NCI-H146 treated with DMSO at 0.1 percent for 48 hours (cell line): ENCODE measurements at regions not wholly inside any gene's neighbourhood (a gene's known extent, or its start where the extent isn't known, plus 50 kb on each side); places are given as distances from the start of the nearest gene placed in this dataset.

Experiments used
- DNase-seq: peaks from one replicate; lab custom pipeline; 2025; ENCODE audit not compliant: unreplicated experiment; lab: John Stamatoyannopoulos, UW

DNA sequence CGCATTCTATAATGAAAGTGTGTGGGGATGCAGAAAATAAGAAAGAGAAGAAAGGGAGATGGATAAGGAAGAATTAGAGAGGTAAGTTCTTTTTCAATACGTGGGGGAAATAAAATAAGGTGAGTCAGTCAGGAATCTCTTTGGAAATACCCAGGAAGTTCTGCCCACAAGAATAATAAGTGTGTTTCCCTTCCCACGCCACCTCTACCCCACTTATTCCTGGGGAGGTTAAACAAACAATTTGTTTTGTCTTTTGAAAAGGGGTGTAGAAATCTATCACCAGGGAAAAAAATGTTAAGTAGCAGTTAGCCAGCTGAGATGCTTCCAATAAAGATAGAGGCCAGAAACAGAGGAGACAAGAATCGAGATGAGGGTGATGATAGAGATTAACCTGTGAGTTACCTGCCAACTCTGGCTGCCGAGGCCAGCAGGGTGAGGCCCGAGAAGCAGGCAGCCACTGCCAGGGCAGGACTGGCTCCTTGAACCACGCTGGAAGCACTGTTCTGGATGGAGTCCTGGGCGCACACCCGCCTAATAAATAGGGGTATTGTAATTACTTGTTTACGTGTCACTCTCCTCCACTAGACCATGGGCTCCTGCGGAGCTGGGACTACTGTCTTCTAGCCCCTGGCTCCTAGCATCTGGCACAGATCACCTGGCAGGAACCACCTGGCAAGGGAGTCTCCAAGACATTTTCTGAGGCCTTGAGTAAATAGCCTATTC lies 191.3 kb downstream of the FGFR2 start:
- DNase-seq: no peak

DNA sequence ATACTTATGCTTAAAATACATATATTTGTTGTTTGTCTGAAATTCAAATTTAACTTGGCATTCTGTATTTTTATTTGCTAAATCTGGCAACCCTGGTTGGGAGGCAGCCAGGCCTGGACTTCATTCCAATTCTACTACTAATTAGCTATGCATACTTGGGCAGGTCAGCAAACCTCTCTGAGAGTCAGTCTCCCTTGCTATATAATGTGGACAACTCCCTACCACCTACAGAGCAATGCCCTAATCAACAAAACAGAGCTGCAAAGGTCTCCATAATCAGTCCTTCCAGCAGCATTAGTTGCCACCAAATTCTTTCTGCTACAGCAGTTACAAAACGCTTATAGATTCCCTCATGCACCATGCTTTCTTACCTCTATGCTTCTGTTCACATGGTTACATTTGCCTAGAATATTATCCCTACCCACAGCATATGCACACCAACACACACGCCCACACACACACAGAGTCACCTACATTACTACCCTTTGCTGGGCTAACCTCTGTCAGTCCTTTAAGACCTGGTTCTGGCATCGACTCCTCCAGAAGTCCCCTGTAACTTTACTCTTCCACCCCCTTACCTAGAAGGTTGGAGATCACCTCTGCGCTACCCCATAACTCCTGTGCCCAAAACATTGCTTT lies 188.7 kb downstream of the FGFR2 start:
- no peak for DNase-seq

DNA sequence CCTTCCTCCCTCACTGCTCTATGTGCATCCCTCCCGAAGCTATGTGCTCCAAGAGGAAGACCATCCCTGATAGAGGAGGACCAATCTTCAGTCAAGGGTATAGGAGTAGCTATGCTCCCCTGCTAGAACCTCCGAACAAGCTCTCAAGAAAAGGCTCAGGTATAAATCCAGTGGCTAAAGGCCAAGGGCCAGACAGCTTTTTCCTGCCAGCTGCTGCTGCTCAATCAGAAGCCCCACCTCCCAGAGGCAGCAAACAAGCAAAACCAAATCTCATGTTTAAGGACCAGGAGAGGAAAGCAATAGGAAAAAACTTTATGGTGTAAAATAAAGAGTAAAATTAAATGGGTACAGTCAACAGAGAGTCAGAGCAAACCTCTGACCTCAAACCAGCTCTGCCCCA lies 187.2 kb downstream of the FGFR2 start:
- no peak for DNase-seq

- no peak for DNase-seq
Observed at GRCh38 chr10:121413951-121414350, 184.3 kb downstream of the FGFR2 start.

DNA sequence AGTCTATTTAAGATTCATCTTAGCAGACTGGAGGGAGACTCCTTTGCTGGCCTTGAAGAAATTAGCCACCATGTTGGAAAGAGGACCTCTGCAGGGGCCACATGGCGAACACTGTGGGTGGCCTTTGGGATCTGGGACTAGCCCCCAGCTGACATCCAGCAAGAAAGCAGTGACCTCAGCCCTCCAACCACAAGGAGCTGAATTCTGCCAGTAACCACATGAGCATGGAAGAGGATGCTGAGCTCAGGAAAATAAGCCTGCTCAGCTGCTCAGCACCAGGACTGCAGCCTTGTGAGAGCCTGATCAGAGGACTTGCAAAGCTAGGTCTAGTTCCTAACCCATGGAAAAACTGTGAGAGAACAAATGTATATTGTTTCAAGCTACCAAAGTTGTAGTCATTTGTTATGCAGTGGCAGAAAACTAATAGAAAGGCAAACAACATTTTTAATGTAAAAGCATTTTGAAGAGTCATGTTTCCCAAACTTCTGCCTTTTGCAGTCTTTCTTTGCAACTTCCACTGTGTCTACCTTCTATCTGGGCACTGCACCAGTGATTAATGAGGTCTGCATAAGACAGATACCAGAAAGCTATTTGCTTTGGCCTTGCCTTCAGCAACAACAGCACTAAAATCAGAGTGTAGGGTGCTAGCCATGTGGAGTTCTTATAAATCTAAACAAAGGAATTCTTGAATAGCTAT lies 183.7 kb downstream of the FGFR2 start:
- DNase-seq: no peak

- no peak for DNase-seq
Observed at GRCh38 chr10:121415063-121415399, 183.2 kb downstream of the FGFR2 start.

DNA sequence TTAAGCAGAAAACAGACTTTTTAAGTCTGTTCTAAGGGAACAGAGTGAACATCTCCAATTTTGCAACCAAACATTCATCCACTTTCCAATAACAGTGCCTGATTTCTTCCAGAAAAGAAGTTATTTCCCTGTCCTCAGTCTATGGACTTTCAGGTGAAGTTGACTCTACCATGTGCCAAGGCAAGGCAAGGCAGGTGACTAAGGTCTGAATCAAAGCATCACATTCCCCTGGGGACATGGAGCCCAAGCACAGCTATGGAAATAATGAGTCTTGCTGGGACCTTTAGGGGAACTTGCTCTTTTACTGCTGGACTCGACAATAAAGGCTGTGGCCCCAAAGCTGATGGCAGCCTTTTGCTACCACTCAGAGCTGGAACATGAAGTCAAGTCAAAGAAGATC lies 182.2 kb downstream of the FGFR2 start:
- no peak for DNase-seq

- DNase-seq: no peak
Observed at GRCh38 chr10:121417298-121417697, 180.9 kb downstream of the FGFR2 start.

DNA sequence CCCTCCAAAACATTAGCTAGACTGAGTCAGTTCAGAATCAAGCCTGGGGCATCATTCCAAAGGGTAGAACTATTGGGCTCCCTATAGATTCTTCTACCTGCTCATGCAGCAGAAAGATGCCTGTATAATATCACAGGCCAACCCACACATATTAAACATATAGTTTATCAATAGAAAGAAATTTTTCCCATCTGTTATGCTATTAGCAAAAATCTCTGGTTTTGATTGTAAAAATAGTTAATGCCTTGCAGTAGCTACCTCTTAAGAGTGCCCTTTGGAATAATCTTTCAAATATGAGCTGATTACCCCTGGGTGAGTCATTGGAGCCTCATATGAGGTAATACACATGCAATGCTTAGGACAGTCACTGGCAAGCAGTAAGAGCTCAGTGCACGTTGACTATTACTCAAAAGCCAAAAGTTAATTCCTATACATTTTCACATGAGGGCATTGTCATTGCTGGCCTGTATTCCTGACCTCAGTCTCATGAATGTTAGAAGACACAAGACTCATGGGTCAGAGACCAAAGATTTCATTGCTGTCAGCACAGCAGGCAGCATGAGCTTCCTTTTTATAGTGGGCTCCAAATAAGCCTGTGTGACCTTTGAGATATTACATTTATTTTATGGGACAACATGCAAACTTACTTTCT lies 180.0 kb downstream of the FGFR2 start:
- DNase-seq: no peak

GRCh38 chr10:121420006-121420405 lies 178.2 kb downstream of the FGFR2 start:
- no peak for DNase-seq

DNA sequence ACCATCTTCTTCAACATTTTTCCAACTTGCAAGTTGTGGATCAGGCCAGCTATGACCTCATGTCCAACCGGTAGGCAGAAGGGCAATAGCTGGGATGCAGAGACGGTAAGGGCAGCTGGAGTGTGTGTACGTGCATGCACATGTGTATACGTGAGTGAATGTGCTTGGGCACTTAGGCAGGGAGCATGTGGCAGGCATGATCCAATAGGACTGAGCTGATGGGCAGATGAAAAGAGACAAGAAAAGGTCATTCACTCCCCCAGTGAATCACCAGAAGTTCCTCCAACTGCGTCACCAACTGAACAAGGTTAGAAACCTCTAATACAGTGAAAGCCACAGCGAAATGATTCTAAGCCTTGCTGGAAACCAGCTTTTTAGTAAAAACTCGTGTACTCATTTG lies 176.1 kb downstream of the FGFR2 start:
- no peak for DNase-seq

GRCh38 chr10:121425623-121426022 lies 172.6 kb downstream of the FGFR2 start:
- DNase-seq: no peak

GRCh38 chr10:121426307-121426706 lies 171.9 kb downstream of the FGFR2 start:
- DNase-seq: no peak
